ENCODE measurements at regions not wholly inside any gene's neighbourhood (a gene's known extent, or its start where the extent isn't known, plus 50 kb on each side); places are given as distances from the start of the nearest gene placed in this dataset.

GRCh38 chr13:84049443-84050219 lies 167.4 kb upstream of the SLITRK1 start:
- DNase-seq (ENCODE audit: low spot score) = no peak

DNA sequence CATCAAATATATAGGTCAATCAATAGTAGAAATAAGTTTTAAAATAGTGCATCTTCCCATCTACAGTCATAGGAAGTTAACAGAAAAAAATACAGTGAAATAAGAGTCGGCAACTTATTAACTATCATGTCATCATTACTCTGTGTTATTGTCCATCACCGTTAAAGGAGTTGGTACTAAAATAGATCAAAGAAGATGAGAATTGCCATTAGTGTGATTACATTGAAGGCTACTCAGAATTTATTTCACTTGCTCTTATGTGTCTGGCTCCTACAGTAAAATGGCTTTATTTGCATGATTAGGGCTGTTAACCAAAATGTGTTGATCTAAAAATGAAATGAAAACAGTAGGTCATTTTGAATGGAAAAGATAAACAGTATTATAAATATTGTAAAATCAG lies 162.5 kb upstream of the SLITRK1 start:
- DNase-seq (ENCODE audit: low spot score) = no peak

DNA sequence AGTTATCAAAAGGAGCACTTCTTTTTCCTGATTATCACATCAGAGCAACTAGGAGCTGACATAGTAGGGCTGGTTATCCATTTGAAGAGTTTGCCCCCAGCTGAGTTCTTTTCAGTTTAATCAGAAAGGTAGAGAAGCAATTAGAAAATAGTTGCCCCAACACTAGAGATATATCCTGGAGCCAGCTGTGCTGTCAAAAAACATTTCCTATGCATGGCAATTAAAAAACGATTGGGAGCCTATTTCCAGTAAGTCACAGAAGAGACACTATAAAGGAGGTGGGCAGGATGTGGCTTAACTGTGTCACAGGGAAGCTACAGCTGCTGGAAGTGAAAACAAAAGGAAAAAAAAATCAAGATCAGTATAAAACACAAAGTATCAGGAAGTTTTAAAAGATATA lies 155.7 kb upstream of the SLITRK1 start:
- no peak for DNase-seq (ENCODE audit: low spot score)

- DNase-seq (ENCODE audit: low spot score) = no peak
Observed at GRCh38 chr13:84032116-84032515, 149.8 kb upstream of the SLITRK1 start.

GRCh38 chr13:84031120-84031519 lies 148.8 kb upstream of the SLITRK1 start:
- no peak for DNase-seq (ENCODE audit: low spot score)

- no peak for DNase-seq (ENCODE audit: low spot score)
Observed at GRCh38 chr13:84029396-84029795, 147.1 kb upstream of the SLITRK1 start.

GRCh38 chr13:84025824-84026223 lies 143.6 kb upstream of the SLITRK1 start:
- DNase-seq (ENCODE audit: low spot score) = no peak

DNA sequence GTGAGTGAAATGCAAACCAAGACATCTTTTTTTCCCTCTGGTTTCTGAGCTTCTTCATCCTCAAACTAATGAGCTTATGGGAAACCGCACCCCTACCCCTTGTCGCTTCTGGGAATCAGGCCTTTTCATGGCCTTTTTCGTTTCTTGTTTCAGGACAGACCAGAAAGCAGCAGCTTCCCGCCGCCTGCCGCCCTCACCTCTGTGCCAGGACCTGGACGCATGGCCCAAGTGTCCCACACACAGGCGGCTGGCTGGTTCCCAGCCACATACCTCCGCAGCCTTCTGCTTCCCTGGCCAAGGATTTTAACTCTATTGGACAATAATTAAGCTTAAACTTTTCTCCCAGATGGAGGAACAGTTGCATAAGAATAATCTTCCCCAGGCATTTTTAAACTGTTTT lies 114.1 kb upstream of the SLITRK1 start:
- DNase-seq (ENCODE audit: low spot score) = no peak

GRCh38 chr13:83995930-83996329 lies 113.7 kb upstream of the SLITRK1 start:
- peak; percentile 4 for DNase-seq (ENCODE audit: low spot score)

GRCh38 chr13:83992566-83993358 lies 110.5 kb upstream of the SLITRK1 start:
- no peak for DNase-seq (ENCODE audit: low spot score)

GRCh38 chr13:83987394-83987793 lies 105.1 kb upstream of the SLITRK1 start:
- no peak for DNase-seq (ENCODE audit: low spot score)

- no peak for DNase-seq (ENCODE audit: low spot score)
Observed at GRCh38 chr13:83984793-83985192, 102.5 kb upstream of the SLITRK1 start.

- no peak for DNase-seq (ENCODE audit: low spot score)
Observed at GRCh38 chr13:83980331-83980730, 98.1 kb upstream of the SLITRK1 start.

GRCh38 chr13:83975655-83976165 lies 93.4 kb upstream of the SLITRK1 start:
- DNase-seq (ENCODE audit: low spot score) = no peak

DNA sequence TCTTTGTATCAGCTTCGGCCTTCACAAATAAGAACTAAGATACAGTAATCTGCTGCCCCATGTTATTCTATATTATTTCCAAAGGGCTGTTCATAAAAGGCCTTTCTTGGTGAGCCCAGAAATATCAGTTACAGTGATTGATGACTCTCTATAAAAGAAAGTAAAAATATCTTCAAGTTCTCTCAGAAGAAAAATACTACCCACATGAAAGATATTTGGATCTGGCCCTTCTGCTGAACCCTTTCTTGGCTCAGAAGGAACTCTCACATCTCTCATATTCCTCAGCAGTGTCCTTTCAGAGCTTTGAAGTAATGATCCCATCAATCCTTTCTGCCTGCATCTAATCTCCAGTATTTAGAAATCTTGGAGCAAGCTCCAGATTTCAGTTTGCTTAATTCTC lies 76.3 kb upstream of the SLITRK1 start:
- no peak for DNase-seq (ENCODE audit: low spot score)

DNA sequence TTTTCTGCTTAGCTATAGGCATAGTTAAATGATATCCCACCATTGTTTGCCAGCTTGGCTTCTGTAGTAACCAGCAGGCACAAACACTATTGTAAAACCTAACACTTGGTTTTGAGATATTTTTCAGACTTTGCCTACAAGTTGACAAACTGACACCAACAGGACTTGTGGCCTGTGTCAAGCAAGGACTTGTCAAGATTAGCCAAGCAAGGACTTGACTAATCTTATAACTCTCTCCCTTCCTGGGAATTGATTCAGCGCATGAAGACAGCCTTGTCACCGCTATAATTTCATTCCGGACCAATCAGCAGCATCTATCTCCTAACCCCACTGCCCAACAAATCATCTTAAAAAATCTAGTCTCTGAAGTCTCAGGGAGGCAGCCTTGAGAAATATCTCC lies 72.7 kb upstream of the SLITRK1 start:
- DNase-seq (ENCODE audit: low spot score) = no peak

GRCh38 chr13:83953916-83954315 lies 71.6 kb upstream of the SLITRK1 start:
- DNase-seq (ENCODE audit: low spot score) = no peak

DNA sequence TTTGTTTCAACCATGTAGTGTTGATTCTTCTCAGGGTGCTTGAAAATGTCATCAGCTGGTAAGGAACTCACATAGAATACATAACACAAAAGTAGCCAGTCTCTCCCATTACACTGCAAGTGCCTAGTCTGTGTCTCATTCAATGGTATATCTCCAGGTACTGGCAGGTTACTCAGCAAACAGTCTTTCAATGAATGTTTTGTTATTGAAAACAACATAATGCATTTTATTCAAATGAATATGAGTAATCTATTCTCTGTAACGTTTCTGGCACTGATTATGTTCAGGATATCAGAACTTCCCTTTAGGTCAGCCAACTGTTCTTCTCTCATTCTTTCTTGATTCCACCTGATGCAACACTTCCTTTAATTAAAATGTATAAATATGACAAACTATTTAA lies 68.0 kb upstream of the SLITRK1 start:
- DNase-seq (ENCODE audit: low spot score) = no peak

DNA sequence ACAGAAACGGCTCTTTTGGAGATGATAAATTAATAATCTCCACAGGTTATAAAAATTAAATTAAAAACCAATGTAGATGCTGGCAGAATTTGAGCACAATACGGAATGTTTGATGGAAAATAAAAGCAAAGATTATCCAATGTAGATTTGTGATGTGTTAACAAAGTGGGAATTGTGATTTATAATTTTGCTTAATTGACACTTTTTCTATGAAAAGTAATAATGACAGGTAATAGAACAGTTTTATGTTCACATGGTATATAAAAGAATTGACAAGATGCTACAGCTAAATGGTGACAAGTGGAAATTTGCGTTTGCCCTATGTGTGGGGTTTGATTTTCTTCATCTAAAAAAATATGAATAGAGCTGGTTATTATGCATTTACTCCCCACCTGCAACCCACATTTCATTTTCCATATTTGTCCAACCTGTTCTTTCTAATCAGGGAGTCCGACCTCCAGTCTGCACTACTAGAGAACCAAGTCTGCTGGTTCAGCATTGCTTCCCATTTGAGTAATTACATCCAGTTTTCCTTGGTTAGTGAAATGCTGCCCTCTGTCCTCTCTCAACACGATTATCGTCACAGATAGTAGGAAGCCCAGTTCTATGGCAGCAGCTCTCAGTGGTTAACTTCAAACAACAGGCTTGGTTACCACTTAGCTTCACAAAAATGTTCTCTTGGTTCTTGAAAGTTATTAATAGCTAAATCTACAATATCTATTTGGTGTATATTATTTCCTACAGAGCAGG lies 61.4 kb upstream of the SLITRK1 start:
- no peak for DNase-seq (ENCODE audit: low spot score)

- DNase-seq (ENCODE audit: low spot score) = no peak
Observed at GRCh38 chr13:83941701-83942335, 59.5 kb upstream of the SLITRK1 start.

DNA sequence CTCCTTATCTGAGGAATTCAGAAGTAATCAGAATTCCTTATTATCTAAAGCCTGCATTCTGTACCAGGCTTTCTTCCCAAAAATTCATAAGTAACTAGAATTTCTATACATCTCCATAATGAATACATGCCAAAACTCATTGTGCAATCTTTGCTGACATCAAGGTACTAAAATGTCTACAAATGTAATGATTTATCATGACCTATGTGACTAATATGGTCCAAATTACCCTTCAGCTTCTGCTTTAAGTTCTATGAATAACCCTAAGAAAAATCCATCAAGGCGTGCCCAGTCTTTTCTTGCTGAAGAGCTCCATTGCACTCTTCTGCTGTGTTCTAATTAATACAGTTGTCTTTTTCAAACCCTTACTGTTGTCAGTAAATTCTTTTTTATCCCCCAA lies 58.5 kb upstream of the SLITRK1 start:
- no peak for DNase-seq (ENCODE audit: low spot score)

DNA sequence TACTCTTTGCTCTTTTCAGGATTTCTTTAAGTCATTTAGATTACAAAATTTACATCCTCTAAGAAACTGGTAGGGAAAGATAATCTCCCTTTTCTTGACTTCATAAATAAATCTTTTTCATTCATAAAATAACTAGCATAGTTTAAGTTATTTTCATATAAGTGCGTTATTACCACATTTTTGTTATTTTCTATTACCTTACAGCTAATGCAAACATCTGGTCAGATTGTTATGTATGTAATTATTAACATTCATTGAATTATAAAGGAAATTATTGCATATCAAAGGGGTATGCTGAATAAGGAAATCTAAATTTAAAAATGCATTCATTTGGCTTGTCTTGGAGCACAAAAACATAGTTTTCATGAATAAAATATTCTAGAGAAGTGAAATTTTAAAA lies 55.3 kb upstream of the SLITRK1 start:
- DNase-seq (ENCODE audit: low spot score) = no peak

All from HuH-7.5 (cell line).